Kidney epithelial cell (primary cell): ENCODE measurements at regions not wholly inside any gene's neighbourhood (a gene's known extent, or its start where the extent isn't known, plus 50 kb on each side); places are given as distances from the start of the nearest gene placed in this dataset.
"Not testable (repeated sequence)": the region's sequence is repeated elsewhere in the genome, so short reads cannot be mapped to it uniquely, and the experiment has no call there.

Experiments
- DNase-seq: peaks from one replicate; pipeline ENCODE4 v3.0.0-alpha.2; 2010; ENCODE audit warnings: low read depth
- H3K27me3 ChIP-seq: 2 replicates; pipeline ENCODE4 v1.6.0; 2011; ENCODE audit warnings: low read length; ENCODE audit not compliant: control insufficient read depth, insufficient read depth
- H3K36me3 ChIP-seq: 2 replicates; pipeline ENCODE4 v1.5.1; 2011; ENCODE audit warnings: low read length; ENCODE audit not compliant: control insufficient read depth, insufficient read depth
- H3K4me3 ChIP-seq: 2 replicates; pipeline ENCODE4 v1.5.1; 2011; ENCODE audit warnings: low read depth, mild to moderate bottlenecking, control low read depth, low read length
- TF ChIP-seq, protein P1 (sequence below): IDR thresholded peaks from 2 replicates; pipeline ENCODE4 v1.5.1; 2011; ENCODE audit warnings: mild to moderate bottlenecking, moderate library complexity, low read length, control low read depth, inconsistent platforms; ENCODE audit not compliant: insufficient read depth, poor library complexity, severe bottlenecking

DNA sequence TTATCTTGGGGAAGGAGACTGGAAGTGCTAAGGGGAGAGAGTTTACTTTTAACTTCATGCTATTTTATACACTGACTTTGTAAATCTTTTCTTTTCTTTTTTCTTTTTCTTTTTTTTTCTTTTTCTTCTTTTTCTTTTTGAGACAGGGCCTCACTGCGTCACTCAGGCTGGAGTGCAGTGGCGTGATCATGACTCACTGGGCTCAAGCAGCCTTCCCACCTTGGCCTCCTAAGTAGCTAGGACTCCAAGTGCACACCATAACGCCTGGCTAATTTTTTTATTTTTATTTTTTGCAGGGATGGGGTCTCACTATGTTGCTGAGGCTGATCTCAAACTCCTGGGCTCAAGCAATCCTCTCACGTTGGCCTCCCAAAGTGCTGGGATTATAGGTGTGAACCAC is 294.6 kb upstream of the PRICKLE1 start:
- Histone ChIP-seq H3K4me3 (no peak overlapping the region), H3K27me3 (no peaks in the 10 kb centered on the region), H3K36me3 (no peaks in the 10 kb centered on the region)
- TF ChIP-seq, protein P1, sequence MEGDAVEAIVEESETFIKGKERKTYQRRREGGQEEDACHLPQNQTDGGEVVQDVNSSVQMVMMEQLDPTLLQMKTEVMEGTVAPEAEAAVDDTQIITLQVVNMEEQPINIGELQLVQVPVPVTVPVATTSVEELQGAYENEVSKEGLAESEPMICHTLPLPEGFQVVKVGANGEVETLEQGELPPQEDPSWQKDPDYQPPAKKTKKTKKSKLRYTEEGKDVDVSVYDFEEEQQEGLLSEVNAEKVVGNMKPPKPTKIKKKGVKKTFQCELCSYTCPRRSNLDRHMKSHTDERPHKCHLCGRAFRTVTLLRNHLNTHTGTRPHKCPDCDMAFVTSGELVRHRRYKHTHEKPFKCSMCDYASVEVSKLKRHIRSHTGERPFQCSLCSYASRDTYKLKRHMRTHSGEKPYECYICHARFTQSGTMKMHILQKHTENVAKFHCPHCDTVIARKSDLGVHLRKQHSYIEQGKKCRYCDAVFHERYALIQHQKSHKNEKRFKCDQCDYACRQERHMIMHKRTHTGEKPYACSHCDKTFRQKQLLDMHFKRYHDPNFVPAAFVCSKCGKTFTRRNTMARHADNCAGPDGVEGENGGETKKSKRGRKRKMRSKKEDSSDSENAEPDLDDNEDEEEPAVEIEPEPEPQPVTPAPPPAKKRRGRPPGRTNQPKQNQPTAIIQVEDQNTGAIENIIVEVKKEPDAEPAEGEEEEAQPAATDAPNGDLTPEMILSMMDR = no peak
- DNase-seq = no peak

DNA sequence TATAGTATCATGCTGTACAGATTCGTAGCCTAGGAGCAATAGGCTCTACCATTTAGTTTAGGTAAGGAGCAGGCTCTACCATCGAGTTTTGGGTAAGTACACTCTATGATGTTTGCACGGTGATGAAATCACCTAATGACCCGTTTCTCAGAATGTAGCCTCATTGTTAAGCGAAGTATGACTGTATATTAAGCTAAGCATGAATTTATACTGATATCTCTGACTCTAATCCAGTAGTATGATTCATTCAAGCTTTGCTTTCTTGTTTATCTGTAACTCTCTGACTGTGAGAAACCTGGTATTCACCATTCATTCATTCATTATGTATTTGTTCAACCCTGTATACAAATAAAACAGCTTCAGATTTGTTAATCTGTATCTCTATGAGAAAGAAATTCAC is 283.9 kb upstream of the PRICKLE1 start:
- H3K27me3 ChIP-seq = no peaks in the 10 kb centered on the region
- H3K4me3 ChIP-seq = no peak overlapping the region
- TF ChIP-seq, protein P1 = no peak
- DNase-seq = no peak
- H3K36me3 ChIP-seq = no peaks in the 10 kb centered on the region

DNA sequence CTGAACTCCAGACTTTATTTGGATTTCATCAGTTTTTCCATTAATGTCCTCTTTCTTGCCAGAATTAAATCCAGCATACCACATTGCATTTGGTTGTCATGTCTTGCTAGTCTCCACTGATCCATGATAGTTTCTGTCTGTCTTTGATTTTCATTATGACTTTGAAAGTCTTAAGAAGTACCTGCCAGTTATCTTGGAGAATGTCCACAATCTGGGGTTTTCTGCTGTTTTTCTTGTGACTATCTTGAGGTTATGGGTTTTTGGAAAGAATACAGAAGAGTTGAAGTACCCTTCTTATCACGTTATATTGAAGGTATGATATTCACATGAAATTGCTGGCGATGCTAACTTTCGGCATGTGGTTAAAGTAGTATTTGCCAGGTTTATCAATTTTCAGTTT is 282.3 kb upstream of the PRICKLE1 start:
- no peaks in the 10 kb centered on the region for H3K27me3 ChIP-seq
- H3K4me3 ChIP-seq = no peak overlapping the region
- DNase-seq = no peak
- no peaks in the 10 kb centered on the region for H3K36me3 ChIP-seq
- TF ChIP-seq, protein P1 = no peak

DNA sequence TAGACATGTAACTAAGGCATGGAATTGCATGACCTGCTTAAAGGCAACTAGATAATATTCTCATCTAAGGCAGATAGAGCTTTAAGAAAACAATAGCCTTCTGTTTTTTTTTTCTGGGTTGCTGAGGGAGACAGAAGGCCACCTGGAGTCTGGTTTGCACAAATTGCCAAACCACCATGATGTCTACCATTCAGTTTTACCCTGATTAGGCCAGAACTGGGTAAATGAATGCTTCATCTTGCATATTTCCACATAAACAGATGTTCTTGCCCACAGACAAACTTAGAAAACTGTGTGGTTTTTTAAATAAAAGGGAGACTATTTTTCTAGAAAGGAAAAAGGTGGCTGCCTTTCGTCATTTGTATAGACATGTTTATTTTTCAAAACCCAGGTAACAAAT is 278.7 kb upstream of the PRICKLE1 start:
- no peaks in the 10 kb centered on the region for H3K36me3 ChIP-seq
- no peaks in the 10 kb centered on the region for H3K27me3 ChIP-seq
- DNase-seq = no peak
- TF ChIP-seq, protein P1 = no peak
- H3K4me3 ChIP-seq = no peak overlapping the region

DNA sequence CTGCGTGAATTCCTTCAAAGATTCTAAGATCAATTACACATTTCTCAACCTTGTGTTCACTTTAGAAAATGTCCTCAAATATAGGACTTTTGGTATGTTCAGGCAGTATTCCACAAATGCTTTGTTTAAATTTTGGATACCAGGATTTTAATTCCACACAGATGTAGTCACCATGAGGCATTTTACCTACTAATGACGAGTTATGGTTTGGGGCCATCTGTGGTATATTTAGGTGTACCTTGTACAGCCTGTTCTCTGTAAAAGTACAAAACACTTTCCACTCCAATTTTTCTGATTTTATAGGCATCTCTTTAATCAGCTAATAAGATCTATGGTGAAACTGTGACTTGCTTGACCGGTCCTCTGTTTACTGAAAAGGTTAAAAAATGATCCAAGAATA is 275.7 kb upstream of the PRICKLE1 start:
- H3K4me3 ChIP-seq = no peak overlapping the region
- H3K36me3 ChIP-seq = no peaks in the 10 kb centered on the region
- TF ChIP-seq, protein P1 = no peak
- no peaks in the 10 kb centered on the region for H3K27me3 ChIP-seq
- DNase-seq = no peak

DNA sequence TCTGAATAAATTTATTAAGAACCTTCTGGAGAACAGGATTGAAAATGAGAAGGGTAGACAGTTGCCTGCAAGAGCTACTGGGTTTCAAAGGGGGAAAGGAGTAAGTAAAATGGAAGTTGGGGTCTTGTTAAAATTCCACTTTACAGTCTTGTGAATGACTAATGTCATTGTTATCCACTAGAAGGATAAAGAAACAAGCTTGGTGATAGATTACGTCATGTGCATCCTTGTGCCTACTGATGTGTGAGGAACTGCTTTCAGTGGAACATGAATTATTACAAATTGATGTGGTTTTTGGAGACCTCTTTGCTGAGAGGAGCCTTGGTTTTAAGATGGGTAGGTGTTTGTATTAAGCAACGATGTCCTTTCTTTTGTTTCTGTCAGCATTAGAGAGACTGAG is 272.5 kb upstream of the PRICKLE1 start:
- no peaks in the 10 kb centered on the region for H3K27me3 ChIP-seq
- DNase-seq = peak; percentile 85
- no peaks in the 10 kb centered on the region for H3K36me3 ChIP-seq
- H3K4me3 ChIP-seq = no peak overlapping the region
- TF ChIP-seq, protein P1 = no peak

DNA sequence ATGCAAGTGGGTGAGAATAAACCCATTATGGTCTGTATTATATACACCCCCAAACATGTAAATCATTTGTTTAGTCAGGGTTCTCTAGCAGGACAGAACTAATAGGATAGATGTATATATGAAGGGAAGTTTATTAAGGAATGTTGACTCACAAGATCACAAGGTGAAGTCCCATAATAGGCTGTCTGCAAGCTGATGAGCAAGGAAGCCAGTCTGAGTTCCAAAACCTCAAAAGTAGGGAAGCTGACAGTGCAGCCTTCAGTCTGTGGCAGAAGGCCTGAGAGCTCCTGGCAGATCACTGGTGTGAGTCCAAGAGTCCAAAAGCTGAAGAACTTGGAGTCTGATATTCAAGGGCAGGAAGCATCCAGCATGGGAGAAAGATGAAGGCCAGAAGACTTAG is 270.8 kb upstream of the PRICKLE1 start:
- not testable (repeated sequence) for H3K27me3 ChIP-seq, H3K36me3 ChIP-seq, DNase-seq, H3K4me3 ChIP-seq
